ENCODE measurements at regions not wholly inside any gene's neighbourhood (a gene's known extent, or its start where the extent isn't known, plus 50 kb on each side); places are given as distances from the start of the nearest gene placed in this dataset.
A peak's percentile ranks its signal among the peaks of the same experiment; 100 is the strongest.

- TF ChIP-seq FOS (IDR thresholded peaks at IDR 0.05; ENCODE audit: borderline replicate concordance, insufficient read depth, low read length) (no peak), JUN (IDR thresholded peaks at IDR 0.05; ENCODE audit: borderline replicate concordance, insufficient read depth, insufficient read length, low read depth) (no peak), MAX (IDR thresholded peaks at IDR 0.05; ENCODE audit: insufficient read depth, insufficient read length) (no peak), MYC (IDR thresholded peaks at IDR 0.05; ENCODE audit: low read depth, low read length) (no peak), POLR2AphosphoS5 (IDR thresholded peaks at IDR 0.05; ENCODE audit: insufficient read depth, low read depth, low read length) (no peak), CTCF (IDR thresholded peaks at IDR 0.05; ENCODE audit: extremely low read depth in 1 of 2, insufficient read depth in 1 of 2, low read depth in 1 of 2, low read length in 2 of 2) (no peak), EZH2 (IDR thresholded peaks at IDR 0.05; ENCODE audit: borderline replicate concordance, low read depth, low read length, severe bottlenecking) (no peak), GATA2 (IDR thresholded peaks at IDR 0.05; ENCODE audit: insufficient read depth, insufficient read length, low read depth, low read length) (no peak), POLR2A (IDR thresholded peaks at IDR 0.05; ENCODE audit: low read depth, low read length) (no peak)
- Histone ChIP-seq H3K79me2 (ENCODE audit: control insufficient read depth, insufficient read depth, low read length) (no peaks in the 10 kb centered on the region), H3K4me3 (replicated peaks in 1 of 3; ENCODE audit: insufficient read depth in 1 of 3, low read depth in 1 of 3, low read length in 3 of 3) (no peak overlapping the region), H3K9me3 (replicated peaks; ENCODE audit: control insufficient read depth, insufficient read depth, low read length) (no peaks in the 10 kb centered on the region), H3K27ac (ENCODE audit: insufficient read depth, low read depth, low read length) (no peak overlapping the region), H3K9me1 (replicated peaks; ENCODE audit: control insufficient read depth, extremely low read depth, insufficient read depth, low read length) (no peaks in the 10 kb centered on the region), H3K4me1 (ENCODE audit: control insufficient read depth, extremely low read depth, insufficient read depth, low read length) (no peaks in the 10 kb centered on the region), H3K9ac (replicated peaks; ENCODE audit: extremely low read depth, insufficient read depth, low read length) (no peak overlapping the region), H3K4me2 (ENCODE audit: insufficient read depth, low read length) (no peak overlapping the region), H4K20me1 (replicated peaks; ENCODE audit: control insufficient read depth, extremely low read depth, insufficient read depth, low read length) (no peaks in the 10 kb centered on the region), H3K27me3 (ENCODE audit: control insufficient read depth in 2 of 2, insufficient read depth in 2 of 2, low read length in 2 of 2) (peaks cover 0 to 2% of the 10 kb centered on the region in 2 experiments), H2AFZ (ENCODE audit: low read depth, low read length) (peak overlapping the region; percentile 22), H3K36me3 (ENCODE audit: control insufficient read depth in 2 of 2, extremely low read depth in 1 of 2, insufficient read depth in 2 of 2, low read length in 2 of 2) (no peaks in the 10 kb centered on the region)
- DNase-seq (ENCODE audit: low read depth, low spot score) (peak; percentile 43), FAIRE-seq (no peak)
- CTCF ChIA-PET: interaction anchor here (0.7 to 1.3 kb wide), 3 partner anchors 10 to 28 kb away, joined by 3 read pairs; no protein-coding TSS in a partner anchor
- dilution Hi-C loops (cut with MboI; ENCODE audit: extremely low pct_ligation_motif_present, low sequenced_read_pairs): no loop called here
- BruUV-seq (replicated peaks): no TSS peak
- intact Hi-C loops (cut with micrococcal nuclease): no loop called here
- POLR2A ChIA-PET: no interaction called here
Observed at GRCh38 chr6:6730831-6731230, 142.3 kb downstream of the LY86 start.
